Neuronal stem cell (in vitro differentiated cells): ENCODE measurements at regions not wholly inside any gene's neighbourhood (a gene's known extent, or its start where the extent isn't known, plus 50 kb on each side); places are given as distances from the start of the nearest gene placed in this dataset.
"Not testable (repeated sequence)": the region's sequence is repeated elsewhere in the genome, so short reads cannot be mapped to it uniquely, and the experiment has no call there.

Experiments used
- DNase-seq: peaks from one replicate; pipeline ENCODE4 v3.0.0-alpha.2; 2013; ENCODE audit warnings: low spot score
- H2AFZ ChIP-seq: one replicate; pipeline ENCODE4 v1.6.1; 2013; ENCODE audit warnings: mild to moderate bottlenecking, low read length, inconsistent platforms
- H2AK5ac ChIP-seq: 2 replicates; pipeline ENCODE4 v1.6.1; 2013; ENCODE audit warnings: low read depth, mild to moderate bottlenecking, inconsistent platforms, low read length, moderate library complexity, mixed read lengths
- H2BK120ac ChIP-seq: 2 replicates; pipeline ENCODE4 v1.6.1; 2013; ENCODE audit warnings: low read depth, mild to moderate bottlenecking, inconsistent platforms, low read length, moderate library complexity, mixed read lengths
- H2BK12ac ChIP-seq: one replicate; pipeline ENCODE4 v1.6.1; 2013; ENCODE audit warnings: low read length, inconsistent platforms
- H2BK15ac ChIP-seq: 2 replicates; pipeline ENCODE4 v1.6.1; 2013; ENCODE audit warnings: mild to moderate bottlenecking, low read length, inconsistent platforms, mixed read lengths
- H2BK5ac ChIP-seq: one replicate; pipeline ENCODE4 v1.6.1; 2013; ENCODE audit warnings: inconsistent platforms, mild to moderate bottlenecking, low read length, moderate library complexity
- H3K14ac ChIP-seq: one replicate; pipeline ENCODE4 v1.6.1; 2013; ENCODE audit warnings: low read length, inconsistent platforms
- H3K18ac ChIP-seq: 2 replicates; pipeline ENCODE4 v1.6.1; 2013; ENCODE audit warnings: low read length, inconsistent platforms
- H3K23ac ChIP-seq: 2 replicates; pipeline ENCODE4 v1.6.1; 2013; ENCODE audit warnings: low read depth, mild to moderate bottlenecking, mixed read lengths, low read length, inconsistent platforms; ENCODE audit not compliant: poor library complexity
- H3K27ac ChIP-seq: replicated peaks from 3 replicates; pipeline ENCODE4 v1.5.1; 2013; ENCODE audit warnings: low read length, inconsistent platforms
- H3K27me3 ChIP-seq, 3 experiments: 2 replicates each; pipeline ENCODE4 v1.6.1; 2013; ENCODE audit warnings: low read length in 3 of 3, mild to moderate bottlenecking in 2 of 3, inconsistent platforms in 1 of 3, low read depth in 1 of 3, mixed read lengths in 1 of 3, moderate library complexity in 1 of 3; ENCODE audit not compliant: control insufficient read depth in 3 of 3, insufficient read depth in 3 of 3
- H3K36me3 ChIP-seq, 2 donors: replicated peaks in 1 of 2; 2 replicates each; pipeline ENCODE4 v1.6.1; 2013; ENCODE audit warnings: low read length in 2 of 2; ENCODE audit not compliant: control insufficient read depth in 2 of 2, insufficient read depth in 2 of 2
- H3K4ac ChIP-seq: 2 replicates; pipeline ENCODE4 v1.6.1; 2013; ENCODE audit warnings: inconsistent platforms, mild to moderate bottlenecking, low read length, moderate library complexity
- H3K4me1 ChIP-seq, 2 donors: 1 replicate in 1 of 2; 2 replicates in 1 of 2; pipeline ENCODE4 v1.6.1; 2013; ENCODE audit warnings: low read length in 2 of 2, low read depth in 1 of 2; ENCODE audit not compliant: control insufficient read depth in 2 of 2, insufficient read depth in 1 of 2
- H3K4me2 ChIP-seq: one replicate; pipeline ENCODE4 v1.6.1; 2013; ENCODE audit warnings: mild to moderate bottlenecking, low read length, inconsistent platforms; ENCODE audit not compliant: insufficient read depth, poor library complexity, severe bottlenecking
- H3K4me3 ChIP-seq, 2 donors: 2 replicates each; pipeline ENCODE4 v1.5.1; 2013; ENCODE audit warnings: low read length in 2 of 2, mild to moderate bottlenecking in 2 of 2, inconsistent platforms in 1 of 2, moderate library complexity in 1 of 2
- H3K79me1 ChIP-seq: one replicate; pipeline ENCODE4 v1.6.1; 2013; ENCODE audit warnings: low read depth, mild to moderate bottlenecking, inconsistent platforms, low read length, moderate library complexity
- H3K9ac ChIP-seq: one replicate; pipeline ENCODE4 v1.6.1; 2013; ENCODE audit warnings: mild to moderate bottlenecking, low read depth, low read length, inconsistent platforms; ENCODE audit not compliant: poor library complexity
- H3K9me3 ChIP-seq, 2 donors: replicated peaks in 1 of 2; 2 replicates each; pipeline versions ENCODE3 to v1.6.1; 2013; ENCODE audit warnings: low read length in 2 of 2, mild to moderate bottlenecking in 2 of 2, inconsistent platforms in 1 of 2, low read depth in 1 of 2, mixed read lengths in 1 of 2, moderate library complexity in 1 of 2; ENCODE audit not compliant: control insufficient read depth in 2 of 2, insufficient read depth in 1 of 2
- H4K8ac ChIP-seq: one replicate; pipeline ENCODE4 v1.6.1; 2013; ENCODE audit warnings: low read depth, mild to moderate bottlenecking, inconsistent platforms, low read length, moderate library complexity
- H4K91ac ChIP-seq: one replicate; pipeline ENCODE4 v1.6.1; 2013; ENCODE audit warnings: low read length, low read depth, mild to moderate bottlenecking, inconsistent platforms; ENCODE audit not compliant: poor library complexity
- WGBS, 2 donors: extraction: QIAGEN DNeasy Blood & Tissue Kit; methylation state at CpG; one replicate each; pipeline ENCODE4 v1.1.7; 2013; ENCODE audit warnings: missing lambda C conversion rate in 2 of 2, mixed read lengths in 1 of 2; ENCODE audit not compliant: insufficient read length in 2 of 2, insufficient replicate concordance in 1 of 2; ENCODE audit errors: extremely low coverage in 2 of 2; 5-methylcytosine and 5-hydroxymethylcytosine counted together

DNA sequence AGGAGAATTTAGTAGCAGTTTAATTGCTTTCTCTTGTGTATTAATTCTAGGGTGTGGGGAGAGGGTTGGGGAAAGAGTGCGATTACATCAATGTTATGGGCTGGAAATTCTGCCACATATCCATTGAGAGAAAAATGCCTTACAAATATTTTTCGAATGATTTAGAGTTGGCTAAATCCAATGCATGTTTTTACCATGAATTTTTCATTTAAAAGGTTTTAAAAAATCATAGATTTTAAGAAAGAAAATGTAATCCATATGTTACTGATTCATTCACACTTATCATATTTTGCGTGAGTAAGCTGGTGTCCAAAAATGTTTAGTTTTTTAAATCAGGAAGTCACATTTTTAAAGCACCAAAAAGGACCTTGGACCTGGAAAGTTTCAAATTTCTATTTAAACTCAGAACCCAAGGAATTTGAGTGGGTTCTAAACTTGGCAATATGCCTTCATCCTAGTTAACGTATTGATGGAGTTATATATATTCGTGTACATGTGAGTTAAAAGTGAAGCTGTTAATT lies 627.4 kb upstream of the CITED2 start:
- H3K9ac ChIP-seq = no peak overlapping the region
- no peaks in the 10 kb centered on the region for H3K79me1 ChIP-seq
- H4K91ac ChIP-seq = no peak overlapping the region
- no peak overlapping the region for H3K4ac ChIP-seq
- no peaks in the 10 kb centered on the region for H3K27me3 ChIP-seq
- no peak overlapping the region for H3K4me3 ChIP-seq
- no peak overlapping the region for H2AFZ ChIP-seq
- H3K4me1 ChIP-seq = peaks cover 2 to 11% of the 10 kb centered on the region in 2 donors
- no peak overlapping the region for H3K18ac ChIP-seq
- H2BK15ac ChIP-seq = no peak overlapping the region
- no peak overlapping the region for H3K4me2 ChIP-seq
- H3K27ac ChIP-seq = no peak overlapping the region
- H2BK12ac ChIP-seq = no peak overlapping the region
- no peak overlapping the region for H2BK5ac ChIP-seq
- H3K36me3 ChIP-seq = no peaks in the 10 kb centered on the region
- no peak overlapping the region for H4K8ac ChIP-seq
- H3K23ac ChIP-seq = no peak overlapping the region
- no peak for DNase-seq
- H2AK5ac ChIP-seq = no peak overlapping the region
- H3K9me3 ChIP-seq = peaks cover 0 to 4% of the 10 kb centered on the region in 2 donors
- H3K14ac ChIP-seq = no peak overlapping the region
- no CpG with 5 or more reads among the region's 5 CpGs for WGBS, 2 donors
- no peak overlapping the region for H2BK120ac ChIP-seq

DNA sequence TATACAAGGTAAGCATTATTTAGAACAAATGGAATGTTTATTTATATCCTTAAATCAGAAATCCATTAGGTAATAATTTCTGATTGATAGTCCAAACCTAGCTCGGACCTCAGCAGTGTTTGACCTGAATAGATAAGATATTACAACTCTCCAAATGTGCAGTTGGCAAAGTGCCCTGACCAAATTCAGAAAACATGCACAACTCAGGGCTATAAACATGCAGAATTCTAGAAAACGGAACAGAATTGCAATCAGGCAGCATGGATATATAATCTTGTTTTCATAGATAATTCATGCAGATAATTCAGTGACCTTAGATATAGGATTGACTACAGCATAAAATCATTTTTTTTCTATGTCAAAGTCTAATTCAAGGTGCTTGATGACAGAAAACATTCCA lies 626.6 kb upstream of the CITED2 start:
- no peak overlapping the region for H3K4me3 ChIP-seq
- no peak overlapping the region for H3K9ac ChIP-seq
- H2BK12ac ChIP-seq = no peak overlapping the region
- H3K18ac ChIP-seq = no peak overlapping the region
- H3K23ac ChIP-seq = no peak overlapping the region
- no peak overlapping the region for H4K91ac ChIP-seq
- WGBS, 2 donors = no CpG with 5 or more reads among the region's 2 CpGs
- H4K8ac ChIP-seq = no peak overlapping the region
- peaks cover 4 to 11% of the 10 kb centered on the region in 2 donors for H3K4me1 ChIP-seq
- H2BK15ac ChIP-seq = no peak overlapping the region
- no peaks in the 10 kb centered on the region for H3K27me3 ChIP-seq
- no peaks in the 10 kb centered on the region for H3K9me3 ChIP-seq
- no peak overlapping the region for H3K27ac ChIP-seq
- H3K4ac ChIP-seq = no peak overlapping the region
- no peak overlapping the region for H3K4me2 ChIP-seq
- no peaks in the 10 kb centered on the region for H3K79me1 ChIP-seq
- H3K36me3 ChIP-seq = no peaks in the 10 kb centered on the region
- no peak overlapping the region for H2BK120ac ChIP-seq
- H2AK5ac ChIP-seq = no peak overlapping the region
- H2BK5ac ChIP-seq = no peak overlapping the region
- DNase-seq = no peak
- H3K14ac ChIP-seq = no peak overlapping the region
- H2AFZ ChIP-seq = no peak overlapping the region

DNA sequence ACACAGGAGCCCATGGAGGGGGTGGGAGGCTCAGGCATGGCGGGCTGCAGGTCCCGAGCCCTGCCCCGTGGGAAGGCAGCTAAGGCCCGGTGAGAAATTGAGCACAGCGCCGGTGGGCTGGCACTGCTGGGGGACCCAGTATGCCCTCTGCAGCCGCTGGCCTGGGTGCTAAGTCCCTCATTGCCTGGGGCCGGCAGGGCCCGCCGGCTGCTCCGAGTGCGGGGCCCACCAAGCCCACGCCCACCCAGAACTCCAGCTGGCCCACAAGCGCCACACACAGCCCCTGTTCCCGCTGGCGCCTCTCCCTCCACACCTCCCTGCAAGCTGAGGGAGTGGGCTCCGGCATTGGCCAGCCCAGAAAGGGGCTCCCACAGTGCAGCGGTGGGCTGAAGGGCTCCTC lies 625.2 kb upstream of the CITED2 start:
- H3K4me3 ChIP-seq, H4K91ac ChIP-seq, H2AK5ac ChIP-seq, H3K27me3 ChIP-seq, H3K4me2 ChIP-seq, H3K18ac ChIP-seq, H2BK12ac ChIP-seq, H4K8ac ChIP-seq, H3K9me3 ChIP-seq, DNase-seq, H3K36me3 ChIP-seq, H2BK15ac ChIP-seq, H3K14ac ChIP-seq, H3K23ac ChIP-seq, H3K27ac ChIP-seq, H3K4ac ChIP-seq, H3K9ac ChIP-seq, H2BK120ac ChIP-seq, H3K79me1 ChIP-seq, H2AFZ ChIP-seq, H2BK5ac ChIP-seq: not testable (repeated sequence)
- H3K4me1 ChIP-seq = peaks cover 4 to 11% of the 10 kb centered on the region in 2 donors
- WGBS, 2 donors = no CpG with 5 or more reads among the region's 18 CpGs

DNA sequence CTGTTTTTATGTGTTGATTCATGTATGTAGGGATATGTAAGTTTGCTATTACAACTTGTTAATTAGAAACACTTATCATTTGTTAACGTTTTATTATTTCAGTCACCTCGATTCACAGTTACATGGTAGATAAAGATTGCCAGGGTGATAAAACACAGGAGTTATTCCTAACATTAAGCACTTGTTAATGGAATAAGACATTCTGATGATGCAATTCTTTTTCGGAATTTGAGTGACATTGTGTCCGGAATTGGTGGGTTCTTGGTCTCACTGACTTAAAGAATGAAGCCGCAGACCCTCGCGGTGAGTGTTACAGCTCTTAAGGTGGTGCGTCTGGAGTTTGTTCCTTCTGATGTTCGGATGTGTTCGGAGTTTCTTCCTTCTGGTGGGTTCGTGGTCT lies 624.0 kb upstream of the CITED2 start:
- not testable (repeated sequence) for H3K23ac ChIP-seq, H3K36me3 ChIP-seq, H2AFZ ChIP-seq, H2AK5ac ChIP-seq, H2BK120ac ChIP-seq, H3K4ac ChIP-seq, H2BK15ac ChIP-seq, H2BK12ac ChIP-seq, H3K27ac ChIP-seq, H3K27me3 ChIP-seq, H3K14ac ChIP-seq, H3K4me1 ChIP-seq, DNase-seq, H3K79me1 ChIP-seq, H3K9ac ChIP-seq, H4K91ac ChIP-seq, H3K18ac ChIP-seq, H3K4me2 ChIP-seq, H3K9me3 ChIP-seq, H4K8ac ChIP-seq, H2BK5ac ChIP-seq, H3K4me3 ChIP-seq
- WGBS, 2 donors = no CpG with 5 or more reads among the region's 11 CpGs
